ENCODE measurements at regions not wholly inside any gene's neighbourhood (a gene's known extent, or its start where the extent isn't known, plus 50 kb on each side); places are given as distances from the start of the nearest gene placed in this dataset.
"Not testable (repeated sequence)": the region's sequence is repeated elsewhere in the genome, so short reads cannot be mapped to it uniquely, and the experiment has no call there.

- TF ChIP-seq, protein P1, sequence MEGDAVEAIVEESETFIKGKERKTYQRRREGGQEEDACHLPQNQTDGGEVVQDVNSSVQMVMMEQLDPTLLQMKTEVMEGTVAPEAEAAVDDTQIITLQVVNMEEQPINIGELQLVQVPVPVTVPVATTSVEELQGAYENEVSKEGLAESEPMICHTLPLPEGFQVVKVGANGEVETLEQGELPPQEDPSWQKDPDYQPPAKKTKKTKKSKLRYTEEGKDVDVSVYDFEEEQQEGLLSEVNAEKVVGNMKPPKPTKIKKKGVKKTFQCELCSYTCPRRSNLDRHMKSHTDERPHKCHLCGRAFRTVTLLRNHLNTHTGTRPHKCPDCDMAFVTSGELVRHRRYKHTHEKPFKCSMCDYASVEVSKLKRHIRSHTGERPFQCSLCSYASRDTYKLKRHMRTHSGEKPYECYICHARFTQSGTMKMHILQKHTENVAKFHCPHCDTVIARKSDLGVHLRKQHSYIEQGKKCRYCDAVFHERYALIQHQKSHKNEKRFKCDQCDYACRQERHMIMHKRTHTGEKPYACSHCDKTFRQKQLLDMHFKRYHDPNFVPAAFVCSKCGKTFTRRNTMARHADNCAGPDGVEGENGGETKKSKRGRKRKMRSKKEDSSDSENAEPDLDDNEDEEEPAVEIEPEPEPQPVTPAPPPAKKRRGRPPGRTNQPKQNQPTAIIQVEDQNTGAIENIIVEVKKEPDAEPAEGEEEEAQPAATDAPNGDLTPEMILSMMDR (IDR thresholded peaks at IDR 0.05; ENCODE audit: low read depth, low read length), result not testable (repeated sequence)
- not testable (repeated sequence) for TF ChIP-seq POLR2A (IDR thresholded peaks at IDR 0.05; ENCODE audit: extremely low read depth, insufficient read length); MAX (IDR thresholded peaks at IDR 0.05; ENCODE audit: low read depth, low read length)
These were observed 261.5 kb upstream of the PLGLB2 start for GRCh38 chr2:87486413-87486812.
